NCI-H1436 treated with DMSO at 0.1 percent for 48 hours (cell line): ENCODE measurements at regions not wholly inside any gene's neighbourhood (a gene's known extent, or its start where the extent isn't known, plus 50 kb on each side); places are given as distances from the start of the nearest gene placed in this dataset.

ENCODE experiments used
- DNase-seq: peaks from one replicate; lab custom pipeline; 2025; lab: John Stamatoyannopoulos, UW

- no peak for DNase-seq
Observed at GRCh38 chr15:61681676-61682075, 378.6 kb downstream of the VPS13C start.

DNA sequence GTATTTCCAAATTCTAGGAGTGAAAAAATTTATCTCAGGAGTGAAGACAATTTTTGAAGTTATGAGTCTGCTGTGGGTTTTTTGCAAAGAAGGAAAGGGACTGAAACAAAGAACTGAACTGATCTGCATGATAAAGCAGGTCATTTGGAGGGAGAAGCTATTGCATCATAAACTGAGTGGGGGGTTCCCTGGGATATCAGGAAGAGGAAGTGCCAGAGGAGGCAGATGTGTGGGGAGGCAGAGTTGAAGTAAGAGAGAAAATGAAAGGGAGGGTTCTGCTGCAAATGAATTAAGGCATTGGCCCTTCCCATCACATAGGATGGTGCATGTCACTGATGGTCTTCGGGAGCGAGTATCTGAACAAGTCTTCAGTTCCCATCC, 379.2 kb downstream of the VPS13C start:
- DNase-seq = no peak

DNA sequence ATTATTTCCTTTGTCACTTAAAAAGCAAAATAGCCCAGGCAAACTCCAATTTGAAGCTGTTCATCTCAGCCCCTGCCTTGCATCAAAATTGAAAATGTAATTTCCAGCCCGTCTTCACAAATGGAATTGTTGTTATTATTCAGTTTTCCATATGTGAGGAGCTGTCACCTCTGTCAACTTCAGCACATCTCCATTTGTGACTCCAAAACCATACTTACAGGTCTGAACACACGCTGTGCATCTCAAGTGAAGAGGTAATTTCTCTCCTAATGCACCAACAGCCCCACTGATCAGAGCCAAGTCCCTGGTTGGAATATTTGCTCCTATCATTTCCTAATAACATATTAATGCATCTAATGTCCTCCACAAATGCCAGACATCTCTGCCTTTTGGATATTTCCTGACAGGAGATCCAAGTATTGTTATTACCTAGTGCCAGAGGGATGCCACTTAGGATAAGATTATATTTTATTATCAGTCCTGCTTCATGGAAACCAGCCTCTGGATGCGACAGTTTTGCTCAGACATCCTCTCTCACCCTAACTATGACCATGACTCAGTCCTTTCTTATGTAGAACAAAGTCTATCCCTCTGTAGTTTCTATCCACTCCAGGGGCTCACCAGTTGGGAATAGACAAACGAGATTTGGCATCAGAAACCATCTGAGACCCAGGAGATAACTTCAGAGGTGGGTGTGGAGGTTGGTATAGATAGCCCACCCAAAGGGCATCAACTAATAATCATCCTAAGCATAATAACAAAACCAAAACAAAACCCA, 379.8 kb downstream of the VPS13C start:
- no peak for DNase-seq

DNA sequence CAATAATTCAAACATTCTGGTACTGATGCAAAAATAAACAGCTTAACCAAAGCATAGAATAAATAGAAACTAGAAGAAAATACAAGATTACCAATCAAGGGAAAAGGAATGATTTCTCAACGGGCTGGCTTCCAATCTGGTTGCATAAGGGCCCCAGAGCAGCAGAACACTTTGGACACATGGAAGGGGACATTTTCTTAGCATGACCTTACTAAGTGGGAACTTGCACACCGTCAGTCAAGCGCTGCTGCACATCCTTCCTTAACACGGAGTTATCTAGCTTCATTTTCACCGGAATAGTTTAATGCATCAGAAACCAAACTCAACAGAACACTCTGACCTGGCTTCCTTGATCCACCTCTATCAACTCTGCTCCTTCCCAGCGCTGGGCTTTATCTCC, 388.5 kb downstream of the VPS13C start:
- no peak for DNase-seq

DNA sequence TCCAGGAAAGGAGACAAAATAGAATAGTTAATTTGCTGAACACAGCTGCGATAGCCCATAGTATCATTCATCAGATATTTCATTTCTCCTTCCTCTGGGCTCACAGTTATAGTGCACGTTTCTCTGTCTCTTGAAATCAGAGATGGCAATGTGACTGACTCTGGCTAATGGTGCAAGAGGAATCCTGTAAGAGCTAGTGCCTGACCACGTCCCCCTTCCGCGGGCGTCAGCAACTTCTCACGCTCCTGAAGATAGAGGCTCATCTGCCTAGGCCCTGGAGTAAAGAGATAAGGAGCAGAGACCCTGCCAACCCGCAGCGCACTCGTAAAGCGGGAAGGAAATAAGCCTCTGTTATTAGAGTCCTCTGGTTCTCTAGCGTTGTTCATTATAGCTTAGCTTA, 391.8 kb downstream of the VPS13C start:
- DNase-seq = no peak

DNA sequence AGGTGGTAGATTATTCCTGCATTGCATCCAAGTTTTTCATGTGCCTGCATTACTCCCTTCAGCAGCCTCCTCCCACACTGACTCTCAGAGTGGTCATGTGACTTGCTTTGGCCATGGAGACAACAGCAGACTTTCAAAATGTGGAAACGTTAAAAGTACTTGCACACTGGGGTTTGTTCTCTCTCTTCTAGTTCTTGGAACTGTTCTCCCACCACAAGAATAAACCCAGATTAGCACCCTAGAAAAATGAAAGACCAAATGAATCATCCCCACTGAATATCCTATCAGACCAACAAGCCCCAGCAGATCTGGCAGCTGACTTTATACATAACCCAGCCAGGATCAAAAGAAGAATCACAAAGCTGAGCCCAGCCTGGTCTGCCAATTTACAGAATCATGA, 398.5 kb downstream of the VPS13C start:
- no peak for DNase-seq

DNA sequence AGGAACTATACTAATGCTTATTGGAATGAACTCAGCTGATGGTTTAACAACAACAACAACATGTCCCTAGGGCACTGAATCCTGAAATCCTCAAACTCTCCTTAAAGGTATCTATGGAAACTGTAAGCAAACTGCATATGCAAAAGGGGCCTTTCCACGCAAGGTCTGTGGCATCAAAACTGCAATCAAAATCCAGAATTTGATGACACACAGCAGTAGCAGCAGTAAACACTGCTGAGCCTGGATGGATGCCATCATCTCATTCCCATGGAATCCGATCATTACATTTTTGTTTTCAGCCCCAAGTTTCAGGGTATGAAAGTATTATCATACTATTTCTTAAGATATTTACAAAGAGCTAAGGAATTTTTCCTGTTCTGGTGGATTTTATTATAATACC, 399.7 kb downstream of the VPS13C start:
- DNase-seq = no peak

DNA sequence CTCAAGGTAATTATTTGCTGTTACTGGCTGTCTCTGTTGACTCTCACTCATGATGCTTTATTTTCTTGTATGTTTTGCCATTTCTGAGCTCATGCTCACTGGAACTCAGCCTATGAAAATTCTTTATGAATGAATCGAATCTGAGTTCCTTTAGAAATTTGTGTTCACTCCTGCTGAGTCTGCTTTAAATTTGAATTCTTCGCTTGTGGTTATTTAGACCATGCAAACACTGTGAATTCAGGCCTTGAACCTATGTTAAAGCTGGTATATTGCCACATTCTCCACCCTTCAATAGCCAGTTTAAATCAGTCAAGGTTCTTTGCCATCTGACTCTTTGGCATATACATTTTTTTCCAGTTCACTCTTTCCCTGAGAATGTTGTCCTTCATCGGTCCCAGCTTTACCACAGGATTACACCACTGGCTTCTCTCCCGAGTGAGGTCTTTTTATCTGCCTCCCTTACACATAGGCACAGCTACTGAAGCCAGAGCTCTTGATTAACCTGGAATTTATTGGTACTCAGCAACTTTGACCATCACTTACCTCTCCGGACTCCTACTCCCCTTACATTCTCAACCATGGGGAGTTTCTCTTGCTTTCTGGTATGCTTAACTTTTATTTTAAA, 400.6 kb downstream of the VPS13C start:
- no peak for DNase-seq

DNA sequence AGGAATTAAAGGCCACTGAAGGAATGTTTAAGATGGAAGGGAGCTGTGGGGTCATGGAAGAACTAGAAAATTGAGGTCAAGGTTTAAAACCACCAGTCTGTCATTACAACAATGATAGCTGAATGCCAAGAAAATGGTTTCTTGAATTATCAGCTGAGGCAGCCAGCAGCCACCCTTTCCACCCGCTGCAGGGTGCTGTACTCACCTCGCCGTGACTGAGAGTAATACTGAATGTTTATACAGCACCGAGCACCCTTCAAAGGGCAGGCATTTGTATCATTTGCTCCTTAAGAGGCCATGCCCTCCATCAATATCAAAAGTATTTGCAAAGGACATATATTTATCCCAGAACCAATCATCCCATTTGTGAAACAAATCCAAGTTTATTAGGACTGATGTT, 402.8 kb downstream of the VPS13C start:
- DNase-seq = no peak

DNA sequence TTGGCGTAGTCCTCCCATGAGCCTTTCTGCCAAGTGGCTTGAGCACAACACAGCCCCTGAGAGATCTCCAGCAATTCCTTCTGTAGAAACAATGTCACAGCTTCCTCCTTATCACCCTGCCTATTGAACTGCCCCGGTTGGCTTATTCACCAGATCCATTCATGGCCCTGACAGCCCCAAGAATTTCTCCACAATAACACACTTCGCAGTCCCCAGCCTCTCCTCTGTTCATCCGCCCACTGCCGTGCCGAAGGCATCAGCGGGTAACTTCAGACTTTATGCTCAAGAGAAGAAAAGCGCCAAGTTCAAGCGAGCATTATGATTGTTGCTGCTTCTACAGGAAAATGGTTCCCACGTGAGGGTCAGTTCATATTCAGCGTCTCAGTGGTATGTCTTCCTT, 403.9 kb downstream of the VPS13C start:
- DNase-seq = no peak

DNA sequence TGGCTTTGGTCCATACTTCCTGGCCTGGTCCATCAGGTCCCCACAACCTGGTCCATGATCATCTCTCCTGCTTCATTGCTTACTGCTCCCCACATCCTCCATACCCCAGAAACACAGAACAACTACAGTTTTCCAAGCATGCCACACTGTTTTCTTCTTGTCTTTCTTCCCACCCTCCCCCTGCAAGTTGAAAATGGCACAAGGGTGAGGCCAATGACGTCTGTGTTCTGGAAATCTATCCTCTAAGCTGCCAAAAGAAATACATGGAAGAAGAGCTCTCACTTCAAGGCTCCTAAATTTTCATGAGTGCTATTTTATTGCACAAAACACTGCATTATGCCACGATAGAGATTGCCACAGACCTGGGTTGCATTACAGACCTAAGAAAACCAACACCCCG, 404.4 kb downstream of the VPS13C start:
- no peak for DNase-seq

DNA sequence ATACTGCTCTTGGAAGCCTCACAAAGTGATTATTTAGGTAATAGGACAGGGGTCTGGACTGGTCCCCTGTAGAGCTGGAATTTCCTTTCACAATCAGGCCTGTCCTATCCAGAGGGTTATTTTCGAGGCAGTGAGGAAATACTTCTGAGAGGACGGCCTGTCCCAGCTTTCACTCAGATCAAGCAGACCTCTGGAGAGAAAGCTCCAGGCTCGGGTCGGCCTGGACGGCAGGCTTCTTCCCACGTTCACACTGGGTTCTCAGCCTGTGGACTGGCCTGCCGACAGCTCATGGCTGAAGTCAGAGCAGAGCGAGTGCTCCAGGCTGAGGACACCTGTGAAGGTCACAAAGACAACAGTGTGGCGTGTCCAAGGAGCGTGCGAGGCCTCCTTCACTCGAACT, 405.3 kb downstream of the VPS13C start:
- DNase-seq = no peak

DNA sequence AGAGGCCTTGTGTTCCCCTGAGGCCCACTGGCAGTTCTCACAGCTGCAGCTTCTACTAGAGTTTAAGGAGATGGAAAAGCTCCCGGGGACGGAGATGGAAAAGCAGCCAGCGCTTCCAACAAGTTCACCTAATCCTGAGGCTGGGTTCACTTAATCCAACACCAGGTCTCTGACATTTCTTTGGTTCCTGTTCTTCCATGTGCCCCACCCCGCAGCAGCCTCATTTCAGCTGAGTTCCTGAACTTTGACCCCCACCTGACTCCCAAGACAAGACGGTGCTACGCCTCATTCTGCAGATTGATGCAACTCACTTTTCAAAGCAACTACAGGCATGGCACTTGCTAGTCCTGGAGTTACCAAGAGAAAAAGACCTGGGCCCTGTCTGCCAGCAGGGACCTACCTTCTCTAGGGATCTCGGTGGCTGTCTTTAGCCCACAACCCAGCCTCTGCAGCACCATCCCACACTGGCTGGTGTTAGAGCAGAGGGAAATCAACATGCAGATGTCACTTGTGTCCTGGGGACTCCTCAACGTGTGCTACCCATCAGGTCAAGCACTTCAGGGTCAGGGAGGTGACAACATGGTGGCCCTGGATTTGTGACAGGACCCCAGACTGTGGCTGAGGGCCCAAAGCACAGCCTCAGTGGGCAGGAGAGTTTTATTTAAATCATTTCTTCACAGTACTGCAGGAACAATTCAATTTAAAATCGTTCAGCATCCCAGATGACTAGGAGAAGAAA, 406.1 kb downstream of the VPS13C start:
- no peak for DNase-seq

GRCh38 chr15:61653110-61653509, 407.1 kb downstream of the VPS13C start:
- DNase-seq = no peak

- no peak for DNase-seq
Observed at GRCh38 chr15:61651267-61651666, 409.0 kb downstream of the VPS13C start.

- DNase-seq = no peak
Observed at GRCh38 chr15:61649046-61649445, 411.2 kb downstream of the VPS13C start.

GRCh38 chr15:61644550-61644949, 415.4 kb upstream of the RORA start:
- no peak for DNase-seq

DNA sequence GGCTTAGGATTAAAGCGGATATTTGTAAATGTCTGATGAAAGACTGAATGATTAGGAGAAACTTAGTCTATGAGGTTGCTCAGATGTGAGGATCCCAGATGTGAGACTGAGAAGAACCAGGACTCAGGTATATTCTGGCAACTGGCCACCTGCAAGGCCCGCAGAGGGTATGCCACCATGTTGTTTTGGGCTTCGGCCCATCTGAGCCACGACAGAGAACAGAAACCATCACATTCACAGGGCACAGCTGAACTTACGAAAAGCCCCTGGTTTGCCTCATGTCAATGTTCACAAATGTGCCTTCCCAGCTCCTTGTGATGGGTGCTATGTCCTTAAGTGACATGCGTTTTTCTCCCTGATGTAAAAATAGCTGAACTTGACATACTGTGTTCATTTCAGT, 412.5 kb upstream of the RORA start:
- no peak for DNase-seq

DNA sequence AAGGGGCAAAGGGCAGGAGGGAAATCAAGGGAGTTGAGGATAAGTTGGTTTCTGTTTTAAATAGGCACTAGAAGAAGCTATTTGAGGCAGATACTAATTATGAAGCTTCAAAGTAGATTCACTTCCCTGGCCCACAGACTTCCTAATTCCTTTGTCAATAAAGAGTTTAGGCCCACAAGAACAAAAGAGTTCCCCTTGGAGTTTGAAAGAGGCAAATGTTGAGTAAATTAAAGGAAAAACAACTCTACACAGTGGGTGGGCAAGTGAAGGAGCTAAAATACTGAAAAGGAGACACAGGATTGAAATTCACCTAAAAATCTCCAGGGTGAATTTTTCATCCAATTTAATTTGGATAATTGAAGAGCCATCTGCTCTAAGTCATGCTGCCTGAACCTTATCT, 411.7 kb upstream of the RORA start:
- DNase-seq = no peak

GRCh38 chr15:61639491-61639890, 410.4 kb upstream of the RORA start:
- DNase-seq = peak; percentile 56

- no peak for DNase-seq
Observed at GRCh38 chr15:61634837-61635236, 405.7 kb upstream of the RORA start.

DNA sequence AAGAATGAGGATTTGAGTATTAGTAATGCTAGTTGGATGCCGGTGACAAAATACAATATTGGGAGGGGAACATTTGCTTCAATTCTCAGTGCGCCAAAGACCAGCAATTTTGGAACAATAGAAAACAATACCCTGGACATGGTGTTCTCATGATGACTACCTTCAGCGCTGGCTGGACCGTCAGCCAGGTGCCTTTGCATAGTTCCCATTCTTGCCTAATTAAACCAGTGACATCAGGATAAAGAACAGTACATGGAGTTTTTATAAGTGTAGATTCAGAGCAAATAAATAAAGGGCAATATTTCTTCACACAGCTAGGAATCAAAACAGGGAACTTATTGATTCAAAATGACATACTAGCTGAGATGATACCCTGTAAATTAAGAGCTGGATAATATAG, 404.8 kb upstream of the RORA start:
- no peak for DNase-seq

DNA sequence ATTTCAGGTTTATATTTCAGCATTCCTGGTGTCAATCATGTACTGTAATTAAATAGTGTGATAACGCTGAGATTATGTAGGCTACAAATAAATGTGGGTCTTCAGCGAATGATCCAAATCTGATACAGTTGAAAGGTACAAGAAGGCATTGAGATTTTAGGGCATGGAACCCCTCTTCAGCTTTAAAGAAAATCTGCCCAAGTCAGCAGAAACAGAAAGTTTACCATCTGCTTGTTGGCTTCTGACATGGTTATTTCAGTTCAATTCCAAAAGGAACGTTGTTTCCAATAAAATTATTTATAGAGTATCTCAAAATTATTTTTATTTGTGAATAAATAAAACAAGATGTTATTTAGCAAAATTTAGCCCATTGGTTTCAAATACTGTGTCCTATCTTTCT, 400.2 kb upstream of the RORA start:
- DNase-seq = no peak
